NCI-H2171 (cell line): ENCODE measurements at regions not wholly inside any gene's neighbourhood (a gene's known extent, or its start where the extent isn't known, plus 50 kb on each side); places are given as distances from the start of the nearest gene placed in this dataset.
"Not testable (repeated sequence)": the region's sequence is repeated elsewhere in the genome, so short reads cannot be mapped to it uniquely, and the experiment has no call there.

Experiments used
- DNase-seq: peaks from one replicate; lab custom pipeline; 2025; lab: John Stamatoyannopoulos, UW

GRCh38 chr3:63097396-63097795 is 180.7 kb upstream of the SYNPR start:
- DNase-seq = no peak

- DNase-seq = no peak
Observed at GRCh38 chr3:63116922-63117321, 161.2 kb upstream of the SYNPR start.

- DNase-seq = no peak
Observed at GRCh38 chr3:63124090-63124489, 154.0 kb upstream of the SYNPR start.

GRCh38 chr3:63126530-63126929 is 151.6 kb upstream of the SYNPR start:
- DNase-seq = no peak

GRCh38 chr3:63128380-63128779 is 149.7 kb upstream of the SYNPR start:
- peak; percentile 23 for DNase-seq

GRCh38 chr3:63130625-63131024 is 147.5 kb upstream of the SYNPR start:
- no peak for DNase-seq

GRCh38 chr3:63132461-63133250 is 145.5 kb upstream of the SYNPR start:
- DNase-seq = no peak

- DNase-seq = no peak
Observed at GRCh38 chr3:63135367-63135766, 142.7 kb upstream of the SYNPR start.

GRCh38 chr3:63136249-63136648 is 141.9 kb upstream of the SYNPR start:
- not testable (repeated sequence) for DNase-seq

- DNase-seq = no peak
Observed at GRCh38 chr3:63142681-63143080, 135.4 kb upstream of the SYNPR start.

GRCh38 chr3:63146154-63146553 is 132.0 kb upstream of the SYNPR start:
- no peak for DNase-seq

- no peak for DNase-seq
Observed at GRCh38 chr3:63150880-63151279, 127.2 kb upstream of the SYNPR start.

GRCh38 chr3:63151897-63152296 is 126.2 kb upstream of the SYNPR start:
- peak; percentile 56 for DNase-seq

GRCh38 chr3:63159764-63160163 is 118.3 kb upstream of the SYNPR start:
- no peak for DNase-seq

GRCh38 chr3:63167113-63167512 is 111.0 kb upstream of the SYNPR start:
- no peak for DNase-seq

GRCh38 chr3:63168179-63168578 is 109.9 kb upstream of the SYNPR start:
- DNase-seq = no peak

- no peak for DNase-seq
Observed at GRCh38 chr3:63179862-63180522, 98.1 kb upstream of the SYNPR start.

- peak; percentile 46 for DNase-seq
Observed at GRCh38 chr3:63192248-63192647, 85.9 kb upstream of the SYNPR start.

GRCh38 chr3:63193647-63194046 is 84.5 kb upstream of the SYNPR start:
- DNase-seq = peak; percentile 36

- no peak for DNase-seq
Observed at GRCh38 chr3:63199606-63200005, 78.5 kb upstream of the SYNPR start.

GRCh38 chr3:63202529-63202928 is 75.6 kb upstream of the SYNPR start:
- no peak for DNase-seq

- DNase-seq = no peak
Observed at GRCh38 chr3:63207066-63207590, 71.0 kb upstream of the SYNPR start.

- no peak for DNase-seq
Observed at GRCh38 chr3:63228087-63228486, 50.0 kb upstream of the SYNPR start.
